ENCODE measurements at regions not wholly inside any gene's neighbourhood (a gene's known extent, or its start where the extent isn't known, plus 50 kb on each side); places are given as distances from the start of the nearest gene placed in this dataset.
A peak's percentile ranks its signal among the peaks of the same experiment; 100 is the strongest.
"Not testable (repeated sequence)": the region's sequence is repeated elsewhere in the genome, so short reads cannot be mapped to it uniquely, and the experiment has no call there.

DNA sequence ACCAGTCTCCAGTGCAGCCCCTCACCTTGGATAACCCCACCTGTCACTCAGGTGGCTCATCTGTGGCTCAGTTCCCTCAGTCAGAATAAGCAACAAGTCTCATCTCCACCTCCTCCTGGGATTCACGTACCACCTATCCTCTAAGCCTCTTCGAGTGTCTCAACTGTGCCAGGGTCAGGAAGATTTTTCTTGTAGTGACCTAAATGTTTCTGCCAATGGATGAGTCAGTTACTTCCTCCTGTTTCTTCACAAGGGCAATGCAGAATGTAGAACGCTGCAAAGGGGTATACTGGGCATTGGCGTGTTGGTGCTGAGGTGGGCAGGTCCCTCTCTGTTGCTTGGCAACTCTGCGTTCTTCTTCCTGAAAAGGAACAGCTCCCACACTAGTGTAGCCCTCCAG, 213.3 kb upstream of the CXCR4 start:
- DNase-seq: no peak

DNA sequence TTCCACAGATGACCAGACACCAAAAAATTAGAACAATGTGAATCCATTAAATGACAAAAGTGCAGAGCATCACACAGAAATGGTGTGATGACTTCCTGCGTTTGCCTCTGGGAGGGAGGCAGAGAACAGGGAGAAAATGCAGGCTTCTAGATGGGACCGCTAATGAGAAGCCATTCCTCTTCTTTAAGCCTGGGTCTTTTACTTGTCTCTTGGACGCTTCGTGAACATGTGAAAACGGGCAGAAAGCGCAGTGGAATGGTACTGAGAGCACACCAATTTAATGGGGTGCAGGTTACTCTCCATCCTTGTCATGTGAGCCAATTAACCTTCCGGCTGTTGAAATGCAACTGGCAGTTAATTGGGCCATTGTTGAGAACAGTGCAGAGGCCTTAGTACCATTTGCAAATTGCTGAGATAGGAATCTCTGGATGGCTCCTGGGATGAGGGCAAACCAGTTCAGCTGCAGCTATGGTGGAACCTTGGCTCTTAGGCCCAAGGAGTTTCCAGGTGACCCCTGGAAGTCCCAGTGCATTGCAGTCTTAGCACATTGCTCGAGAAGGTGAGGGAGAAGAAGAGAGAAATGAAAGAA, 210.4 kb upstream of the CXCR4 start:
- no peak for DNase-seq

GRCh38 chr2:136327162-136327852, 209.4 kb upstream of the CXCR4 start:
- DNase-seq: peak in 1 of 58 donors; percentile 9

- DNase-seq: no peak
Observed at GRCh38 chr2:136325844-136326331, 207.9 kb upstream of the CXCR4 start.

DNA sequence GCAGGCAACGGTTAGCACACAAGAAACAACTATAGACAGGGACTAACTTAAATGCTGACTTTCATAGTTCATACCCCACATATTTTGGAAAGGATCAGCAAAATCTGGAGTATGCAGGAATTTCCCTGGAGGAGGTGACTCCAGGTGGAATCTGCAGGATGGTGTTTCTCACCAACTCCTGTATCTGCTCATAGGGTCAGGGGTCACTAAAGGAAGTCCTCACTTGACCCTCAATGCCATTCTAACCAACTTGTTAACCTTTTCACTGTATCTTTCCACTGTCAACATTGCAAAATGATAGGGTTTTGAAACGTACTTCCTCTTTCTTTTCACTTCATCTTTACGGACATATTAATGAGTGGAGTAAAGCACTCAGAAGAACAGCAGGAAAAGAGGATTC, 207.0 kb upstream of the CXCR4 start:
- DNase-seq: no peak

DNA sequence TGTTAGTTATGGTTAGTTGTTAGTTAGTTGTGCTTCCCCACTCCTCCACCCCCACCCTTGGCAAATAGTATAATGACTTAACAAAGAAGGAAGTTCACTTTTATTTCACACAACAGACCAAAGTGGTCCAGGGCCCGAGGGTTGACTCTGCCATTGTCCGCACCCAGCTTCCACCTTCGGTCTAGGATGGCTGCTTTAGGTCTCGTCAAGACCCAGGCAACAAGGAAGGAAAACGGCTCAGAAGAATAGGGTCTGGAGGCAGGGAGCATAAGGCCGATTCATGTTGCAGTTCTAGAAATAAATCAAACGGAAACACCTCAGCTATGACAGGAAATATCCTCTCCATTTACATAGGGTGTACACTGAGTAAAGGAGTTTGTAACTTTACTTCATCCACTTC, 206.0 kb upstream of the CXCR4 start:
- no peak for DNase-seq

DNA sequence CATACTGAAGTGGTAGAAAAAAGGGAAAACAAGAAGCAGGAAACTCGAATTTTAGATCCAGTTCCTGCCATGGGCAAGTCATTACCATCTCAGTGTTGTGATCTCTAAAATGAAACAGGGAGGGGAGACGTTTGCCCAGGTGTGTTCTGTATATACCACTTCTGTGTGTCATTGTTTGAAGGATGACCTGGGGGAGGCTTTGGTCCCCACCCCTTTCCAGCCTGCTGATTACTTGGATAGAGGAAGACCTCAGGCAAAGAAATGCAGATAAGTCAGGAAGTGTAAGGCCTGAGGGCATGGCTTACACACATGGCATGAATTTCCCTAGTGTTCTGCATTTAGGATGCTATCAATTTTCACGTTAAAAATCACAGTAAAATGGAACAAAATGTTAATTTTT, 205.2 kb upstream of the CXCR4 start:
- DNase-seq: no peak

GRCh38 chr2:136322428-136322827, 204.5 kb upstream of the CXCR4 start:
- DNase-seq: no peak

GRCh38 chr2:136319651-136320050, 201.7 kb upstream of the CXCR4 start:
- no peak for DNase-seq

- DNase-seq: no peak
Observed at GRCh38 chr2:136319237-136319636, 201.3 kb upstream of the CXCR4 start.

DNA sequence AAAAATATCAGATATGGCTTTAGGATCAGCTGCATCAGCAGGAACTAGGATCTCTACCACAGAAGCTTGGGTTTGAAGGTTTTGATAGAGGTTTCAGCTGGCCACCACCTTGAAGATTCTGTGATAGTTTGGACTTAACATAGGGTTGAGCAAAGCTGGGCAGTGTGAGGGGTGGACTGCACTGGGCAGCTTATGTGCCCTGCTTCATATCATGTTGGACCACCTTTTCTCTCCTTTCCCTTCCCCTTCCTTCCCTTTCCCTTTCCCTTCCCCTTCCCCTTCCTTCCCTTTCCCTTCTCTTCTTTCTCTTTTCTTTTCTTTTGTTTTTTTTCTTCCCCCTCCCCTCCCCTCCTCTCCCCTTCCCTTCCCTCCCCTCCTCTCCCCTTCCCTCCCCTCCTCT, 196.3 kb upstream of the CXCR4 start:
- no peak for DNase-seq

DNA sequence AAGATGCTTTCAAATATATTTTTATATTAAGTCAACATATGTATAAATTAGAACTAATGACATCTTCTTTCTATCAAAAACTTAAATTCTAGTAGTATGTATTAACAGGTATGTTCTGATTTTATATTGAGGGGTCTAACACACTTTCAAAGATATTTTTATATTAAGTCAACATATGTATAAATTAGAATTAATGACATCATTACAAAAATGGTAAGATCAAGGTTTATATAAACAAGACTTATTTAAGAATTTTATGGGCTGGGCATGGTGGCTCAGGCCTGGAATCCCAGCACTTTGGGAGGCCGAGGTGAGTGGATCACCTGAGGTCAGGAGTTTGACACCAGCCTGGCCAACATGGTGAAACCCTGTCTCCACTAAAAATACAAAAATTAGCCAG, 194.6 kb upstream of the CXCR4 start:
- DNase-seq: not testable (repeated sequence)

DNA sequence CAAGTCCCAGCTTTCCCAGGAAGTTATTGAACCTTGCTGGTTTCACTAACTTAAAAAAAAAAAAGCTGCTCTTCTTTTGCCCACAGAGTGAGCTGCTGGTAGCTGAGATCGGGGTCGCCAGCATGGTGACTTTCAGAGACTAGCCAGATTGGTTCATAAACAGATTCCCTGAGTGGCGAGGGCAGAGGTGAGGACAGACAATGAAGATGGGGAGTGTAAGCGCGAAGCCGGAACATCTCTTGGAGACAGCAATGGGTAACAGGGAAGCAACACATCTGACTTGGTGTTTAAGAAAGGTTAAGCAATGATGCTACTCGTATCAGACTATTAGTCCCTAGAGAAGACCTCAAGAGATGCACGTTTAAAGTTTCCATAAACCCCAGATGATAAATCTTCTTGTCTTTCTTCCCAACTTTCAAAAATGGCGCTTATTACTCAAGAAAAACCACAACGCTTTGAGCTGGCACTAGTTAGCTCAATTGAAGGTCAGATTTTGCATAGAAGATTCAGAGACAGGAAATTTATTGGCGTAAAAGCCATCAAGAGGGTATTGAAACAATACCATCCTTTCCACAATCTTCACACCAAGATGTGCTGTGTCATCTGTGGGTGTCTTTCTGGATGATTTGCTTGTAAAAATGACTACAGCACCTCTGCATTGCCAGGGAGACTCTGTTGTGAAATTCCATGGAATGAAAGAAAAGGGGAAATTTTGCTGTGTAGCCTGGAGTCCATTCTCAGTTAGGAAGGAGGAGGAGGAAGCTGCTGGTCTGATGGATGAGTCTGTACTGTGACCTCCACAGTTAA, 193.1 kb upstream of the CXCR4 start:
- peak in 1 of 58 donors; percentile 6 for DNase-seq

GRCh38 chr2:136310005-136310495, 192.1 kb upstream of the CXCR4 start:
- no peak for DNase-seq

DNA sequence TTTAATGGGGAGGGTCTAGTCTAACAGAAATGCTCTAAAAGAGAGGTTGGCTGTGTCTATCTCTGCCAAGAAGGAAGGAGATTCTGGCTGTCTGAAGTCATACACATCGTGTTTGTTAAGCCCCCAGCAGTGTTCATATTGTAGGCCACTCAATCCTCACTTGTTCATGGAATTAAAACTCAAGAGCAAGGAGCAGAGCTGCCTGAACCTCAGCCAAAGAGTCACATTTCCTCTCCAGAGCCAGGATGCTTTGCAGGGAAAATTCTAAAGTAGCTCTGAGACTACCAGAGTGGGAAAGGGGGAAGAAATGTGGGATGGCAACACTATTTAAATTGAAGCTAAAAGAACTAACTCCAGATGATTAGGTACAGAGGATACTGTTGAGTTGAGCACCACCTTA, 190.7 kb upstream of the CXCR4 start:
- DNase-seq: no peak

GRCh38 chr2:136306836-136307235, 188.9 kb upstream of the CXCR4 start:
- DNase-seq: no peak

DNA sequence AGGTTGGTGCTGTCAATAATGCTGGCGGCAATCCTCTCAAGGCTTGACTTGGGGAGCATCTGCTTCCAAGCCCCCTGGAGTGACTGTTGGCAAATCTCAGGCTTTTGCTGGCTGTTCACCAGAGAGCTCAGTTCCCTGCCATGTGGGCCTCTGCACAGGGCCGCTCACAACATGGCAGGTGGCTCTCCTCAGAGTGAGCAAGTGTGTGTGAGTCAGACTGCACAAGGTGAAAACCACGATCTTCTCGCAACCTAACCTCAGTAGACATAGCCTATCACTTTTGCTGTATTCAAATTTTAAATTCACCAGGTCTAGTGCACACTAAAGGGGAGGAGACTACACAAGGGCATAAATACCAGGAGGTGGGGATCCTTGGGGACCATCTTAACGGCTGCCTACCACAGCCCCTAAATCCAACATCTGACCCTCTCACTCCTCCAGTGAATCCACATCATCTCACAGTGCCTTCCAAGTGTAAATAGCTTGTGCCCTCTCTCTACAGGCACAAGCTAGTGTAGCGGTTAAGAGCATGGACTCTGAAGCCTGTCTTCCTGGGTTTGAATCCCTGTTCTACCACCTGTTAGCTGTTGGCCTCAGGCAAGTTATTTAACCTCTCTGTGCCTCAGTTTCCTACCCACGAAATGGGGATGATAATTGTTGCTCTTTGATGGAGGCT, 187.7 kb upstream of the CXCR4 start:
- no peak for DNase-seq

- no peak for DNase-seq
Observed at GRCh38 chr2:136301006-136301405, 183.1 kb upstream of the CXCR4 start.

- no peak for DNase-seq
Observed at GRCh38 chr2:136298631-136299030, 180.7 kb upstream of the CXCR4 start.

- DNase-seq: no peak
Observed at GRCh38 chr2:136297994-136298393, 180.0 kb upstream of the CXCR4 start.

GRCh38 chr2:136297312-136297711, 179.4 kb upstream of the CXCR4 start:
- no peak for DNase-seq

DNA sequence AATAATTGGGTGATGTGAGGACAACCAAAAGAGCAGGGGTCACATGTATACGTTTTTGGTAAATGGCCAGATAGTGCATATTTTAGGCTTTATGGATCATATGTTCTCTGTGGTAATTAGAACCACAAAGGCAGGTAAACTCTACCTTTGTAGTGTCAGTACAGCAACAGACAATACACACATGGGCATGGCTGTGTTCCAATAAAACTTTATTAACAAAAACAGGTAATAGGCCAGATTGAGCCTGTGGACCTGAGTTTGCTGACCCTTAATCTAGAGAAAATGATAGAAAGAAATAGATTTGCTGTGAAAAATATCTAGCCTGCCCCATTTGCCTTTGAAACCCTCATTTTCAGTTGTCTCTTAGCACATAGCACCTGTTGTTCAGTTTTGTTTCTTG, 177.2 kb upstream of the CXCR4 start:
- DNase-seq: no peak

All from anterior cingulate cortex (tissue), 58 donors.